ENCODE measurements at regions not wholly inside any gene's neighbourhood (a gene's known extent, or its start where the extent isn't known, plus 50 kb on each side); places are given as distances from the start of the nearest gene placed in this dataset.
"Not testable (repeated sequence)": the region's sequence is repeated elsewhere in the genome, so short reads cannot be mapped to it uniquely, and the experiment has no call there.

- not testable (repeated sequence) for H3K9me3 ChIP-seq (ENCODE audit: control insufficient read depth in 3 of 3, low read length in 3 of 3); H3K36me3 ChIP-seq (ENCODE audit: control insufficient read depth in 3 of 3, insufficient read depth in 3 of 3, low read length in 3 of 3); H3K4me1 ChIP-seq (ENCODE audit: control insufficient read depth in 3 of 3, insufficient read depth in 3 of 3, low read length in 3 of 3); H3K4me3 ChIP-seq (ENCODE audit: low read length in 3 of 3); H3K27ac ChIP-seq (ENCODE audit: low read depth, low read length); H3K27me3 ChIP-seq (ENCODE audit: control insufficient read depth in 3 of 3, insufficient read depth in 3 of 3, low read length in 3 of 3); H3K9ac ChIP-seq (ENCODE audit: low read depth in 1 of 3, low read length in 3 of 3)
These were observed 247.1 kb downstream of the ANKRD30B start for GRCh38 chr18:14995023-14995422.

GRCh38 chr18:14997357-14997756 is 249.4 kb downstream of the ANKRD30B start:
- H3K9me3 ChIP-seq (ENCODE audit: control insufficient read depth in 3 of 3, low read length in 3 of 3): no peaks in the 10 kb centered on the region
- no peak overlapping the region for H3K27ac ChIP-seq (ENCODE audit: low read depth, low read length)
- no peak overlapping the region for H3K4me3 ChIP-seq (ENCODE audit: low read length in 3 of 3)
- H3K36me3 ChIP-seq (ENCODE audit: control insufficient read depth in 3 of 3, insufficient read depth in 3 of 3, low read length in 3 of 3): no peaks in the 10 kb centered on the region
- H3K9ac ChIP-seq (ENCODE audit: low read depth in 1 of 3, low read length in 3 of 3): no peak overlapping the region
- H3K4me1 ChIP-seq (ENCODE audit: control insufficient read depth in 3 of 3, insufficient read depth in 3 of 3, low read length in 3 of 3): no peaks in the 10 kb centered on the region
- no peaks in the 10 kb centered on the region for H3K27me3 ChIP-seq (ENCODE audit: control insufficient read depth in 3 of 3, insufficient read depth in 3 of 3, low read length in 3 of 3)

- not testable (repeated sequence) for H3K36me3 ChIP-seq (ENCODE audit: control insufficient read depth in 3 of 3, insufficient read depth in 3 of 3, low read length in 3 of 3); H3K27me3 ChIP-seq (ENCODE audit: control insufficient read depth in 3 of 3, insufficient read depth in 3 of 3, low read length in 3 of 3); H3K9ac ChIP-seq (ENCODE audit: low read depth in 1 of 3, low read length in 3 of 3); H3K4me3 ChIP-seq (ENCODE audit: low read length in 3 of 3); H3K9me3 ChIP-seq (ENCODE audit: control insufficient read depth in 3 of 3, low read length in 3 of 3); H3K27ac ChIP-seq (ENCODE audit: low read depth, low read length); H3K4me1 ChIP-seq (ENCODE audit: control insufficient read depth in 3 of 3, insufficient read depth in 3 of 3, low read length in 3 of 3)
These were observed 249.9 kb downstream of the ANKRD30B start for GRCh38 chr18:14997899-14998298.

GRCh38 chr18:14998360-14999042 is 250.5 kb downstream of the ANKRD30B start:
- H3K4me1 ChIP-seq (ENCODE audit: control insufficient read depth in 3 of 3, insufficient read depth in 3 of 3, low read length in 3 of 3); H3K36me3 ChIP-seq (ENCODE audit: control insufficient read depth in 3 of 3, insufficient read depth in 3 of 3, low read length in 3 of 3); H3K4me3 ChIP-seq (ENCODE audit: low read length in 3 of 3); H3K9ac ChIP-seq (ENCODE audit: low read depth in 1 of 3, low read length in 3 of 3); H3K27me3 ChIP-seq (ENCODE audit: control insufficient read depth in 3 of 3, insufficient read depth in 3 of 3, low read length in 3 of 3); H3K27ac ChIP-seq (ENCODE audit: low read depth, low read length); H3K9me3 ChIP-seq (ENCODE audit: control insufficient read depth in 3 of 3, low read length in 3 of 3): not testable (repeated sequence)

- Histone ChIP-seq H3K9ac (ENCODE audit: low read depth in 1 of 3, low read length in 3 of 3) (no peak overlapping the region), H3K27me3 (ENCODE audit: control insufficient read depth in 3 of 3, insufficient read depth in 3 of 3, low read length in 3 of 3) (no peaks in the 10 kb centered on the region), H3K36me3 (ENCODE audit: control insufficient read depth in 3 of 3, insufficient read depth in 3 of 3, low read length in 3 of 3) (no peaks in the 10 kb centered on the region), H3K4me1 (ENCODE audit: control insufficient read depth in 3 of 3, insufficient read depth in 3 of 3, low read length in 3 of 3) (no peaks in the 10 kb centered on the region), H3K4me3 (ENCODE audit: low read length in 3 of 3) (no peak overlapping the region), H3K27ac (ENCODE audit: low read depth, low read length) (no peak overlapping the region), H3K9me3 (ENCODE audit: control insufficient read depth in 3 of 3, low read length in 3 of 3) (no peaks in the 10 kb centered on the region)
These were observed 251.4 kb downstream of the ANKRD30B start for GRCh38 chr18:14999085-14999975.

- not testable (repeated sequence) for H3K9me3 ChIP-seq (ENCODE audit: control insufficient read depth in 3 of 3, low read length in 3 of 3); H3K4me1 ChIP-seq (ENCODE audit: control insufficient read depth in 3 of 3, insufficient read depth in 3 of 3, low read length in 3 of 3); H3K27ac ChIP-seq (ENCODE audit: low read depth, low read length); H3K9ac ChIP-seq (ENCODE audit: low read depth in 1 of 3, low read length in 3 of 3); H3K27me3 ChIP-seq (ENCODE audit: control insufficient read depth in 3 of 3, insufficient read depth in 3 of 3, low read length in 3 of 3); H3K36me3 ChIP-seq (ENCODE audit: control insufficient read depth in 3 of 3, insufficient read depth in 3 of 3, low read length in 3 of 3); H3K4me3 ChIP-seq (ENCODE audit: low read length in 3 of 3)
These were observed 252.4 kb downstream of the ANKRD30B start for GRCh38 chr18:15000119-15001037.

DNA sequence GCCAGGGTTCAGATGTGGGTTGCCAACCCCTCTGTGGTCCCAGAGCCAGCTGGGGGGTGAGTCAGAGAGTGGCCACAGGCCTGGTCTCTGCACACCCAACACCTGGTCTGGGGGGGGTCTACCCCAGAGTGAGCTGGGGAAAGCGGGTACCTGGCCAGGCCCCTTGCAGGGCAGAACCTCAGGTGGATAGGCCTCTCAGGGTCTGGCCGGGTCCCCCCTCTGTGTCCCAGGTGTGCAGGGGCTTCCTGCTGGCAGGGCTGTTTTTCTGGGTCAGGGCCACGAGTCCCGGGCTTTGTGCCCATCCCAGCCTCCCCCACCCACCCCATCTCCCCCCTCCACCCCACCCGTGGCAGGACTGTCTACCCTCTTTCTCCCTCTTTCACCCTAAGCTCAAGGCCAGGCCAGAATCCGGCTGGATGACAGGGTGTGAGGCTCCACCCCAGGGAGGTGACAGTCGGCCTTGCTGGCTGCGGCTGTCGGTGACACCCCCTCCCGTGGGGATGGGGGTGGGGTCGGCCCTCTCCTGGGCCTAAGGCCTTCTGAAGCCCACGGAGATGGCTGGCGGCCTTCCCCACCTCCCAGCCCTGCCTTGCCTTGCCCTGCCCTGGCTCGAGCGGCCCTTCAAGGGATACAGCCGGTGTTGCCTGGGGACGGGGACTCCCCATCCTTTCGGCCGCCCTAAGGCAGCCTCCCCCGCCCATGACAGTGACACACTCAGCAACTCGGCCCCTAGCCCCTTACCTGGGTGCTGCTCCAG is 253.2 kb downstream of the ANKRD30B start:
- H3K4me1 ChIP-seq (ENCODE audit: control insufficient read depth in 3 of 3, insufficient read depth in 3 of 3, low read length in 3 of 3); H3K27ac ChIP-seq (ENCODE audit: low read depth, low read length); H3K9me3 ChIP-seq (ENCODE audit: control insufficient read depth in 3 of 3, low read length in 3 of 3); H3K9ac ChIP-seq (ENCODE audit: low read depth in 1 of 3, low read length in 3 of 3); H3K4me3 ChIP-seq (ENCODE audit: low read length in 3 of 3); H3K27me3 ChIP-seq (ENCODE audit: control insufficient read depth in 3 of 3, insufficient read depth in 3 of 3, low read length in 3 of 3); H3K36me3 ChIP-seq (ENCODE audit: control insufficient read depth in 3 of 3, insufficient read depth in 3 of 3, low read length in 3 of 3): not testable (repeated sequence)

- not testable (repeated sequence) for H3K9ac ChIP-seq (ENCODE audit: low read depth in 1 of 3, low read length in 3 of 3); H3K4me3 ChIP-seq (ENCODE audit: low read length in 3 of 3); H3K9me3 ChIP-seq (ENCODE audit: control insufficient read depth in 3 of 3, low read length in 3 of 3); H3K36me3 ChIP-seq (ENCODE audit: control insufficient read depth in 3 of 3, insufficient read depth in 3 of 3, low read length in 3 of 3); H3K27ac ChIP-seq (ENCODE audit: low read depth, low read length); H3K4me1 ChIP-seq (ENCODE audit: control insufficient read depth in 3 of 3, insufficient read depth in 3 of 3, low read length in 3 of 3); H3K27me3 ChIP-seq (ENCODE audit: control insufficient read depth in 3 of 3, insufficient read depth in 3 of 3, low read length in 3 of 3)
These were observed 253.8 kb downstream of the ANKRD30B start for GRCh38 chr18:15001795-15002107.

DNA sequence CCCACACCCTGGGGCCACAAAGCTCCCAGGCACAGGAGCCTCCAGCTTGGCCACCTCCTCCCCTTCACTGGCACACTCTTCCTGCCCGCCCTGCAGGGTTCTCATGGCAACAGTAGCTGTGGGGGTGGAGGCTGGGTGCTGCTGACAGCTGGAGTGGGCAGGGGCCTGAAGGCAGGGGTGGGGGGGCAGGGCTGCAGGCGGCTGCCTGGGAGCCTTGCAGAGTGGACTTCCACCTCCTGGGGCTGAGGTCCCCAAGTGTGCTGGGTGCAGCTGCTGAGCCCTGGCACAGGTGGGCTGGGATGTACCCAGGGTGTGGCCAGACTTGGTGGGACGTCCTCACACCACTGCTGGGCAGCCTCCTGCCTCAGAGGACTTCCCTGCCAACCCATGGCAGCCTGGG is 254.8 kb downstream of the ANKRD30B start:
- H3K4me3 ChIP-seq (ENCODE audit: low read length in 3 of 3); H3K27ac ChIP-seq (ENCODE audit: low read depth, low read length); H3K9me3 ChIP-seq (ENCODE audit: control insufficient read depth in 3 of 3, low read length in 3 of 3); H3K9ac ChIP-seq (ENCODE audit: low read depth in 1 of 3, low read length in 3 of 3); H3K27me3 ChIP-seq (ENCODE audit: control insufficient read depth in 3 of 3, insufficient read depth in 3 of 3, low read length in 3 of 3); H3K4me1 ChIP-seq (ENCODE audit: control insufficient read depth in 3 of 3, insufficient read depth in 3 of 3, low read length in 3 of 3); H3K36me3 ChIP-seq (ENCODE audit: control insufficient read depth in 3 of 3, insufficient read depth in 3 of 3, low read length in 3 of 3): not testable (repeated sequence)

Data from skeletal muscle tissue (tissue), 3 donors.